HFFc6 (cell line): ENCODE measurements at regions not wholly inside any gene's neighbourhood (a gene's known extent, or its start where the extent isn't known, plus 50 kb on each side); places are given as distances from the start of the nearest gene placed in this dataset.

Experiments used
- DNase-seq: peaks from one replicate; pipeline ENCODE4 v3.0.0-alpha.2; 2018
- H3K27ac Mint-ChIP-seq: 2 replicates; pipeline ENCODE4 v1.8.0; 2020; ENCODE audit warnings: mild to moderate bottlenecking, mixed read lengths
- H3K27me3 Mint-ChIP-seq: 2 replicates; pipeline ENCODE4 v1.8.0; 2021; ENCODE audit warnings: mild to moderate bottlenecking, moderate library complexity, mixed read lengths; ENCODE audit not compliant: insufficient read depth
- H3K36me3 Mint-ChIP-seq: 2 replicates; pipeline ENCODE4 v1.8.0; 2021; ENCODE audit warnings: low read depth, mixed read lengths
- H3K4me1 Mint-ChIP-seq: 2 replicates; pipeline ENCODE4 v1.8.0; 2020; ENCODE audit warnings: low read depth, mixed read lengths
- H3K4me3 Mint-ChIP-seq: 2 replicates; pipeline ENCODE4 v1.8.0; 2020; ENCODE audit warnings: mild to moderate bottlenecking, moderate library complexity, mixed read lengths
- H3K9me3 Mint-ChIP-seq: 2 replicates; pipeline ENCODE4 v1.8.0; 2020; ENCODE audit warnings: mild to moderate bottlenecking, mixed read lengths
- TF ChIP-seq, protein P1 (sequence below): fragments of 200-600 bp; sonication (generic); IDR thresholded peaks from 2 replicates; pipeline ENCODE4 v1.5.0; 2021; ENCODE audit warnings: antibody characterized with exemption, mild to moderate bottlenecking

DNA sequence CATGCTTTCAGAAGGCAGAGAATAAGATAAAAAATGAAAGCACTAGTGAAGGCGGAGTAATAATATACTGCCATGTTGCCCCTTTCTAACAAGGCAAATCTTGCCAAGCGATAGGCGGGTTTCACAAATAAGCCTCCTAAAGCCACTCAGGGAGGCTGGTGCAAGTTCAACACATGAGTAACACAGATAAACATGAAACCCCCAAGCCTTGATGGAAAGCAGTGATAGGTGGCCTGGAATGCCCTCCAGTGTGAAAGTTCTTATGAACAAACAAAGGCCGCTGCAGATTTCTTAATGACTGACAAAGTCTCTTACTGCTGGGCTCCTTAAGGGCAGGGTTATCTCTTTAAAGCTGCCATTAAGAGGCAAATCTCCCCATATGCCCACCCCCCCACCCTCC, 154.7 kb downstream of the ZDHHC21 start:
- Mint-ChIP-seq H3K4me1 (peaks cover 5% of the 10 kb centered on the region), H3K36me3 (no peaks in the 10 kb centered on the region), H3K9me3 (no peaks in the 10 kb centered on the region), H3K27me3 (peaks cover 16% of the 10 kb centered on the region), H3K4me3 (no peak overlapping the region), H3K27ac (no peak overlapping the region)
- TF ChIP-seq, protein P1, sequence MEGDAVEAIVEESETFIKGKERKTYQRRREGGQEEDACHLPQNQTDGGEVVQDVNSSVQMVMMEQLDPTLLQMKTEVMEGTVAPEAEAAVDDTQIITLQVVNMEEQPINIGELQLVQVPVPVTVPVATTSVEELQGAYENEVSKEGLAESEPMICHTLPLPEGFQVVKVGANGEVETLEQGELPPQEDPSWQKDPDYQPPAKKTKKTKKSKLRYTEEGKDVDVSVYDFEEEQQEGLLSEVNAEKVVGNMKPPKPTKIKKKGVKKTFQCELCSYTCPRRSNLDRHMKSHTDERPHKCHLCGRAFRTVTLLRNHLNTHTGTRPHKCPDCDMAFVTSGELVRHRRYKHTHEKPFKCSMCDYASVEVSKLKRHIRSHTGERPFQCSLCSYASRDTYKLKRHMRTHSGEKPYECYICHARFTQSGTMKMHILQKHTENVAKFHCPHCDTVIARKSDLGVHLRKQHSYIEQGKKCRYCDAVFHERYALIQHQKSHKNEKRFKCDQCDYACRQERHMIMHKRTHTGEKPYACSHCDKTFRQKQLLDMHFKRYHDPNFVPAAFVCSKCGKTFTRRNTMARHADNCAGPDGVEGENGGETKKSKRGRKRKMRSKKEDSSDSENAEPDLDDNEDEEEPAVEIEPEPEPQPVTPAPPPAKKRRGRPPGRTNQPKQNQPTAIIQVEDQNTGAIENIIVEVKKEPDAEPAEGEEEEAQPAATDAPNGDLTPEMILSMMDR, result no peak
- DNase-seq, result no peak

DNA sequence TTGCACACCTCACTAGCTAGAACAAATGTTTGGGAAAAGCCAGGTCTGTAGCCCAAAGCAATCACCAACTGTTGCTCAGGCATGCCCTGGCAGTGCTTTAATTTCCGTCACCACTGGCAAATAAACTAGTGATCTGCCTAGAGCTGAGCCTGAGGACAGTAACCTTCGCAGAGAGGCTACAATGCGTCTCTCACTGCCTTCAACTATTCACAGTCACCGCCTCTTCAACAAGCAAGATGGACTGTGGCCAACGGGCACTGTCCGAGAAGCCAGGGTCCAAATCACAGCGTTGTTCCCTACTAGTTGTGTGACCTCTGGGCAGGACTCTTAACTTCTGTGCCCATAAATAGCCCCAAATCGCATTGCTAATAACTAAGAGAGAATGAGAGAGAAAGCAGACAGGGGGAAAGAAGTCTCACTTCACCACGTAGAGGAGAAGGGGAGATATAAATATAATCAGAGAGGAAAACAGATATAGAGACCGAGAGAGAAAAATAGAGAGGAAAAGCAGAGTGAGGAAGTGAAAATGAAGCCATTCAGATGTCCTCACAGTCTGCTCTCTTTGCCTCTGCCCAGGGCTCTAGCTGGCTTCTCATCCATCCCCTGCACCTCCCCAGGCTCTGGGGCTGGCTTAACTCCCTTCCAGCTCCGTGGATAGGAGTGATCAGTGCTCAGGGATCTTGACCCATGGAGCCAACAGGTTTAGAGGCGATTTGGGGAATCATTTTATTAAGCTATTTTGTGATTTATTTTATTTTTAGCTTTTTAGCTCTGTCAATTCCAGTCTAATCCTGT, 157.9 kb downstream of the ZDHHC21 start:
- Mint-ChIP-seq H3K9me3 (no peaks in the 10 kb centered on the region), H3K27me3 (peaks cover 19% of the 10 kb centered on the region), H3K4me3 (no peak overlapping the region), H3K36me3 (no peaks in the 10 kb centered on the region), H3K4me1 (peaks cover 17% of the 10 kb centered on the region), H3K27ac (no peak overlapping the region)
- no peak for DNase-seq
- TF ChIP-seq, protein P1, result no peak

DNA sequence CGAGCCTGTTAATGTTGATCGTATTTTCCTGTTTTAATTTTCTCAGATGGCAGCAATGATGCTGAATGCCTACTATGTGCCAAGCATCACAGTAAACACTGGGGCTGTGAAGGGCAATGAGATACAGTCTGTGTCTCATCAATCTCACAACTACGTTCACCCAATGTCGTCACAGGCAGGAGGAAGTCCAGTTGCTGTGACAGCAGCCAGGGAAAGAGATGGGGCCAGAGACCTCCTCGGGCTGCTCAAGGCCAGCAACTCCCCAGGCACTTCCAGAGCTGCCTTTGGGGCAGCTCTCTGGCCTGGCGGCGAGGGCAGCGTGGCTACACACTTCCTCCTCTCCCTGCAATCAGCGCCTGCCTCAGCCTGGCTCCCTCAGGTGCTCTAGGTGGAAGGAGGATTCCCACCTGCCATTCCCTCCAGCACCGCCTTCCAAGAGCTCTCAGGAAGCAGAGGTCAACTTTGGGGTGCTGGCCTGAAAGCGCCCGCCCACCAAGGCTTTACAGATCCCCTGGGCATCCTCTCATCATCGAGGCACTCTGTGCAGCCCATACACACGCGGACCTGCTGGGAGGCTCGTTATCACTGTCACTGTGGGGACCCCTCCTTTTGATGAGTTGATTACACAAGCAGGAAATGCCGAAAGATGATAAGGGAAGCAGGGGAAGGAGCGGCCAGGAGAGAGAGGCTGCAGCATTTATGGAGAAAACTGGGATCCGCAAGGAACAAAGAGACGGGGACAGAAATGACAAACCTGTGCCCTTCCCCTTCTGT, 159.2 kb downstream of the ZDHHC21 start:
- no peak for DNase-seq
- Mint-ChIP-seq H3K4me3 (no peak overlapping the region), H3K27ac (no peak overlapping the region), H3K4me1 (peaks cover 17% of the 10 kb centered on the region), H3K27me3 (peaks cover 22% of the 10 kb centered on the region), H3K36me3 (no peaks in the 10 kb centered on the region), H3K9me3 (no peaks in the 10 kb centered on the region)
- TF ChIP-seq, protein P1, result no peak

DNA sequence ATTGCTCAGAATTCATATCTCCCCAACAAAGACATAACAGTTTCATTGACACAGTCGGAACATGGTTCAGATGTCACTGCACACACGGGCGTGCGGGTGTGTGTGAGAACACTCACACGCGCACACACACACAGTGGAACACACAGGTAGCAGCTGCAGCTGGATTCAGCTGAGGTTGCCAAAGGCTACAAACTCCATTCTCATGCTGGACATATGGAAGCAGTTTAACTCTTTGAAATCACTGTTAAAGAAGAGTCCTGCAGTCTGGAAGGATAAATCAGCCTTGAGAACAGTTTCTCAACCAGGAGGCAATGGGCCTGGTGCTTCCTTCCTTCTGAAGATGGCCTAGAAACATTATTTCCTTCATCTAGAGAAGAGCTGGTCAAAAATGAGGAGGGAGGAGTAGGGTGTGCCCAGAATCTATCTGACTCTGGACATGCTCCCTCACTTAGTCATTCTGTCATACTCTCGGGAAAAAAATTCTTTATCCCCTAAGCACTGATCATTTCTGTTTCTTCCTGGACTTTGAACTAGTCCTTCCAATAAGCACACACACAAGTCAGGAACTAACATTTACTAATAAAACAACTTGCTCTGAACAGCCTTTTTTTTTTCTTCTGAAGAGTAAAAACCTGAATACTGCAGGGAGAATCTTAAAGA, 160.6 kb downstream of the ZDHHC21 start:
- Mint-ChIP-seq H3K27ac (no peak overlapping the region), H3K27me3 (peaks cover 22% of the 10 kb centered on the region), H3K4me1 (peaks cover 17% of the 10 kb centered on the region), H3K9me3 (no peaks in the 10 kb centered on the region), H3K4me3 (no peak overlapping the region), H3K36me3 (no peaks in the 10 kb centered on the region)
- TF ChIP-seq, protein P1, result no peak
- DNase-seq, result no peak

DNA sequence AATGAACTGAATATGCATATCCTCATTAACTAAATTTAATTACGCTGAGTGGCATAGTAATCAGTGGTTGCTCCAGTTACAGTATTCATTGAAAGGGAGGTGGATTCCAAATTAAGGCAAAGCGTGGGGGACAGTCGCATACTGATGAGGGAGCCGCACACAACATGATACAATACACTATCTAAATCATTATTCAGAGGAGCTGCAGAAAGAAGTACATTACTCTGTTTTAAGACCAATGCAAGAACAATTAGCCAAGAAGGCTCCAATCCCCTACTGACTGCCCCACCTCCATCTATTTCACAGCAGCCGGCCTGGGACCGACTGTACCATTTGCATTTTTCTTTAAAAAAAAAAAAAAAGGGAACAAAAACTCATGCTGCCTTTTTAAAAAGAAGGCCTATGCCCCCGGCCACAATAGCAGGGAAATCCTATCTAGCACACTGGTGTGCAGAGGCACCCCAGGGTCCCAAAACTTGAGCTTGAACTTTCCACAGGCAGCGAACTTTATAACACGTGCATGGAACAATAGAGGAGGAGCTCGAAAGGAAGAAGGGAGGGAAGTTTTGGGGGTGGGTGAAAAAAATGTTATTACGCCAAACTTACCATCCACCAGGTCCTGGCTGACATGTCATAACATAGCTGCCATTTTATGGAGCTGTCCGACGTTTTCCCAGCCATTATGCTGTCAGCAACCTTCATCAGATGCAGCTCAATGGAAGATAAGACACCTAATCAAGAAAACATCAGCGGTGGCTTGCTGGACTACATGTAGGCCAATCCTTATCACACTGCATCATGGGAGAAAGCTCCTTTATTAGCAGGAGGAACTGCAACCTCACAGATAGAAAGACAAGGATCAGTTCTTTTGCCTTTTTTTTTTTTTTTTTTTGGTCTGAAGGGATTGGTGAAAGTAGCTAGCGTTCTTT, 161.6 kb downstream of the ZDHHC21 start:
- Mint-ChIP-seq H3K27ac (no peak overlapping the region), H3K27me3 (peaks cover 22% of the 10 kb centered on the region)

More for the DNA sequence above, 161.6 kb downstream of the ZDHHC21 start:
- Mint-ChIP-seq H3K4me1 (peaks cover 17% of the 10 kb centered on the region), H3K4me3 (no peak overlapping the region), H3K9me3 (no peaks in the 10 kb centered on the region), H3K36me3 (no peaks in the 10 kb centered on the region)
- TF ChIP-seq, protein P1, result no peak
- no peak for DNase-seq
